A549 (cell line): ENCODE measurements at regions not wholly inside any gene's neighbourhood (a gene's known extent, or its start where the extent isn't known, plus 50 kb on each side); places are given as distances from the start of the nearest gene placed in this dataset.

Experiments
- ESRRA ChIP-seq: fragments of 150-350 bp; IDR thresholded peaks from 2 replicates; pipeline ENCODE4 v1.6.1; 2014; ENCODE audit warnings: mild to moderate bottlenecking, low read length, borderline replicate concordance
- MAX ChIP-seq: IDR thresholded peaks from 2 replicates; pipeline ENCODE4 v1.6.1; 2012
- POLR2A ChIP-seq: IDR thresholded peaks from 2 replicates; pipeline ENCODE4 v1.6.1; 2012; ENCODE audit warnings: mild to moderate bottlenecking, low read length
- RAD21 ChIP-seq, 2 experiments: fragments of >200 bp in 1 of 2; sonication (Bioruptor Twin) in 1 of 2; formaldehyde crosslinking in 1 of 2; IDR thresholded peaks in 1 of 2; conservative IDR thresholded peaks in 1 of 2; 2 replicates in 1 of 2; 3 replicates in 1 of 2; pipeline ENCODE4 v1.6.1; 2012 to 2018; ENCODE audit warnings: inconsistent platforms in 1 of 2
- RFX5 ChIP-seq: fragments of 450-650 bp; IDR thresholded peaks from 2 replicates; pipeline ENCODE4 v1.7.1; 2014; ENCODE audit warnings: antibody characterized with exemption, mild to moderate bottlenecking, moderate library complexity
- ZSCAN20 ChIP-seq: fragments of 250-450 bp; sonication (Bioruptor Pico); IDR thresholded peaks from 2 replicates; pipeline ENCODE4 v1.8.0; 2022; ENCODE audit warnings: mild to moderate bottlenecking, moderate library complexity
- TF ChIP-seq, protein P1 (sequence below): fragments of >200 bp; sonication (Bioruptor Twin); formaldehyde crosslinking; IDR thresholded peaks from 3 replicates; pipeline ENCODE4 v1.5.1; 2016

- TF ChIP-seq, protein P1, sequence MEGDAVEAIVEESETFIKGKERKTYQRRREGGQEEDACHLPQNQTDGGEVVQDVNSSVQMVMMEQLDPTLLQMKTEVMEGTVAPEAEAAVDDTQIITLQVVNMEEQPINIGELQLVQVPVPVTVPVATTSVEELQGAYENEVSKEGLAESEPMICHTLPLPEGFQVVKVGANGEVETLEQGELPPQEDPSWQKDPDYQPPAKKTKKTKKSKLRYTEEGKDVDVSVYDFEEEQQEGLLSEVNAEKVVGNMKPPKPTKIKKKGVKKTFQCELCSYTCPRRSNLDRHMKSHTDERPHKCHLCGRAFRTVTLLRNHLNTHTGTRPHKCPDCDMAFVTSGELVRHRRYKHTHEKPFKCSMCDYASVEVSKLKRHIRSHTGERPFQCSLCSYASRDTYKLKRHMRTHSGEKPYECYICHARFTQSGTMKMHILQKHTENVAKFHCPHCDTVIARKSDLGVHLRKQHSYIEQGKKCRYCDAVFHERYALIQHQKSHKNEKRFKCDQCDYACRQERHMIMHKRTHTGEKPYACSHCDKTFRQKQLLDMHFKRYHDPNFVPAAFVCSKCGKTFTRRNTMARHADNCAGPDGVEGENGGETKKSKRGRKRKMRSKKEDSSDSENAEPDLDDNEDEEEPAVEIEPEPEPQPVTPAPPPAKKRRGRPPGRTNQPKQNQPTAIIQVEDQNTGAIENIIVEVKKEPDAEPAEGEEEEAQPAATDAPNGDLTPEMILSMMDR: no peak
- TF ChIP-seq ZSCAN20 (CRISPR knock-in tag): no peak
- TF ChIP-seq POLR2A: no peak
- TF ChIP-seq ESRRA: no peak
- TF ChIP-seq RAD21 (conservative IDR thresholded peaks at IDR 0.05 in 1 of 2, IDR thresholded peaks at IDR 0.05 in 1 of 2): no peak
- TF ChIP-seq RFX5: no peak
- TF ChIP-seq MAX: no peak
These were observed 70.9 kb upstream of the NHSL1 start for GRCh38 chr6:138569970-138570724.
